Superior temporal gyrus (tissue), 1 donor: ENCODE measurements at regions not wholly inside any gene's neighbourhood (a gene's known extent, or its start where the extent isn't known, plus 50 kb on each side); places are given as distances from the start of the nearest gene placed in this dataset.
"Not testable (repeated sequence)": the region's sequence is repeated elsewhere in the genome, so short reads cannot be mapped to it uniquely, and the experiment has no call there.

ENCODE experiments used
- DNase-seq: peaks from one replicate; pipeline ENCODE4 v3.0.0-alpha.2; 2016; ENCODE audit errors: extremely low spot score

- no peak for DNase-seq
These were observed 141.0 kb downstream of the ADCYAP1 start for GRCh38 chr18:1045658-1046057.

GRCh38 chr18:1047406-1047805 is 142.7 kb downstream of the ADCYAP1 start:
- no peak for DNase-seq

DNA sequence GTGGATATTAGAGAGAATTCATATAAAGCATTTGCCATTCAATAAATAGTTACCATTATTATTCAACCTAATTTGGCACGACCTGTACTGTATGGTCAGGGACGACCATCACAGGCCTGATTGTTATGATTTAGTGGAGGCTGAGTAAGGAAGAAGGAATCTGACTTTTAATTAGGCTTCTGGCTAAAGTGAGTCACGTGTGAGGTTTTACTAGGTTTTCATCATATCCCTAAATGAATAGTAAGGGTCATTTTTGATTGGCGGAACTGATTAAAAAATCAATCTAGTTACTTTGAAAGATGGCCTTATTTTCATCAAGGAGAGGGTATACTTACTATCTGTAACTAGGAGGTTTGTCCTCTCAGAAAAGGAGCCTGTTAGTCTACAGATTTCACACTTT is 143.4 kb downstream of the ADCYAP1 start:
- no peak for DNase-seq

- no peak for DNase-seq
These were observed 144.5 kb downstream of the ADCYAP1 start for GRCh38 chr18:1049173-1049572.

GRCh38 chr18:1050012-1050657 is 145.5 kb downstream of the ADCYAP1 start:
- DNase-seq: no peak

GRCh38 chr18:1052301-1052700 is 147.6 kb downstream of the ADCYAP1 start:
- no peak for DNase-seq

DNA sequence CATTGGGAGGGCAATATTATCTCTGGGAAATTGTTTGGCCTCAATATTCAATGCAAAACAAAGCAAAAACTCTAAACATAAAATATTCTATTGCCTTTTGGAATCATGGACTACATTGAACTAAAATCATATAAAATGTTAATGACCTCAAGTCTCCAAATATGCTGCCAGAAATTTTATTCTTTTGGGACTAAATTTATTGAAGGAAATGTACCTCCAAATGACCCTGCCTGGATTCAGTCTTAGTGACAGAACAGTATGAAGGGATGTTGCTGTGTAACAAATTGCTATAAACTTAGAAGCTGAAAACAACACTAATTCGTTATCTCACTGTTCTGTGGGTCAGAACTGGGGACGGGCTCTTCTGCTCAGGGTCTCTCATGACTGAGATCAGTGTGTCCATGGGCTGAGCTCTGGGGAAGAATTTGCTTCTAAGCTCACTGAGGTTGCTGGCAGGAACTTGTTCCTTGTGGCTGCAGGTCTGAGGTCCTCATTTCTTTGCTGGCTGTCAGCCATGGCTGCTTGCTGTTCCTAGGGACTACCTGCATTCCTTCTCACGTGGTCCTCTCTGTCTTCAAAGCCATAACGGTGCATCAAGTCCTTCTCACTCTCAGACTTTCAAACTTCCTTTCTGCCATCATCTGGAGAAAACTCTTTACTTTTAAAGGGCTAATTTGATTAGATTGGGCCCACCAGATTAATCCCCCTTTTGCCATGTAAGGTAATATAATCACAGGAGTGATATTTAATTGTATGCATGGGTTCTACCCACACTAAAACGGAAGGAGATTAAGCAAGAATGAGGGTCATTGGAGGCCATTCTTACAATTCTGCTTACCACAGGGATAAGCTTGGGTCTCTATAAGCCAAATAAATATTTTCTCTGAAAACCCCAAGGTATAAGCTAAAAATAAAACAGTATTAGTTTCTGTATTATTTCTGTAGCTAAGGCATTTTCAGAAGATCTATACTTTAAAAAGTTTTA is 149.0 kb downstream of the ADCYAP1 start:
- no peak for DNase-seq

- DNase-seq: no peak
These were observed 151.7 kb downstream of the ADCYAP1 start for GRCh38 chr18:1056404-1056803.

GRCh38 chr18:1057367-1057766 is 152.7 kb downstream of the ADCYAP1 start:
- no peak for DNase-seq

GRCh38 chr18:1062588-1062987 is 157.9 kb downstream of the ADCYAP1 start:
- DNase-seq: no peak

- no peak for DNase-seq
These were observed 170.7 kb downstream of the ADCYAP1 start for GRCh38 chr18:1075322-1075721.

GRCh38 chr18:1075876-1076275 is 171.2 kb downstream of the ADCYAP1 start:
- no peak for DNase-seq

- no peak for DNase-seq
These were observed 173.6 kb downstream of the ADCYAP1 start for GRCh38 chr18:1078301-1078700.

DNA sequence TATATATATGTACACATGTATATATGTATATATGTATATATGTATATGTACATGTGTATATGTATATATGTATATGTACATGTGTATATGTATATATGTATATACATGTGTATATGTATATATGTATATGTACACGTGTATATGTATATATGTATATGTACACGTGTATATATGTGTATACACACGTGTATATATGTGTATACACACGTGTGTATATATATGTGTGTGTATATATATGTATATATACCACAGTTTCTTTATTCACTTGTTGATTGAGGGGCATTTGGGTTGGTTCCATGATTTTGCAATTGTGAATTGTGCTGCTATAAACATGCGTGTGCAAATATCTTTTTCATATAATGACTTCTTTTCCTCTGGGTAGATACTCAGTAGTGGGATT is 179.0 kb downstream of the ADCYAP1 start:
- DNase-seq: not testable (repeated sequence)

GRCh38 chr18:1090758-1091157 is 186.1 kb downstream of the ADCYAP1 start:
- no peak for DNase-seq

DNA sequence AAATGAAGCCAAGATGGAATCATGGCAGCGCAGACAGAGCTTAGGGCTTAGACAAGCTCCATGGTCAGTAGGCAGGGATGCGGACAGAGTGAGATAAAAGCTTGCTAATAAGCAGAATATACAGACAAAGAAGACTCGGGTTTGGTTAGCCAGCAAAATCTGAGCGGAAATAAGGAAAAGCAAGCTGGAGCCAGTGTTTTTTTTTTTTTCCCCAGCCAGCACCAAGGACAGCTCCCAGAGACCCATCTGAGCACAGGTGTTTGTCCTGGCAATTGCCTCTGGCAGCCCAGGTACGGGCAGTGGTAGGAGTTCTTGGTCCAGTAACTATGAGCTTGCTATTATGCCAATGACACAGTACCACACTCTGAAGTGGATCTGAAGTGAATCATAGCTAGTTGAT is 187.6 kb downstream of the ADCYAP1 start:
- DNase-seq: no peak

DNA sequence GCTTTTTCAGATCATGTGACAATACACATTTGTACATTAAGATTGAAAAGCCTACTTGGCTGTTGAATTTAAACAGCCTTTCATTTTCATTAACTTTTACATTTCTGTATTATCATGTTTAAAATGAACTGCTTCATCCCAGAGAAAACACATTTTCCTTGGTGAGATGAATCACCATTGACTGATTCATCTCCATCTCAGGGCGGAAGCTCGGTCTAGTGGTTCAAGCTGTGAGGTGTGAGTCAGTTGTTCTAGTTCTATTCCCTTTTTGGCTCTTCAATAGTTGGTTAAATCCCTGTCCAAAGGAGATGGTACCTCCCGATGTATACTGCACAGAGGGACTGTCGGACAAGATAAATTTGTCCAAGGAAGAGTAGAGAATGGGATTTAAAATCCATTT is 189.7 kb downstream of the ADCYAP1 start:
- peak; percentile 49 for DNase-seq

DNA sequence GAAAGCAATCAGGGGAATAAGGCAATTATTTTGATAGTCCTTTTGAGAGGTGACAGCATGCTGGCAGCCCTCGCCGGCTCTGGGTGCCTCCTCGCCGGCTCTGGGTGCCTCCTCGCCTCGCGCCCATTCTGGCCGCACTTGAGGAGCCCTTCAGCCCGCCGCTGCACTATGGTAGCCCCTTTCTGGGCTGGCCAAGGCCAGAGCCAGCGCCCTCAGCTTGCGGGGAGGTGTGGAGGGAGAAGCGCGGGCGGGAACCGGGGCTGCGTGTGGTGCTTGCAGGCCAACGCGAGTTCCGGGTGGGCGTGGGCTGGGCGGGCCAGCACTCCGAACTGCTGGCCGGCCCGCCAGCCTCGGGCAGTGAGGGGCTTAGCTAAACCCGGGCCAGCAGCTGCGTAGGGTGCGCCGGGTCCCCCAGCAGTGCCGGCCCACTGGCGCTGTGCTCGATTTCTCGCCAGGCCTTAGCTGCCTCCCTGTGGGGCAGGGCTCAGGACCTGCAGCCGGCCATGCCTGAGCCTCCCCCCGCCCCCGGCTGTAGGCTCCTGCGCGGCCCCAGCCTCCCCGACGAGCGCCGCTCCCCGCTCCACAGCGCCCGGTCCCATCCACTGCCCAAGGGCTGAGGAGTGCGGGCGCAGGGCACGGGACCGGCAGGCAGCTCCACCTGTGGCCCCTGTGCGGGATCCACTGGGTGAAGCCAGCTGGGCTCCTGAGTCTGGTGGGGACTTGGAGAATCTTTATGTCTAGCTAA is 193.5 kb downstream of the ADCYAP1 start:
- DNase-seq: not testable (repeated sequence)

DNA sequence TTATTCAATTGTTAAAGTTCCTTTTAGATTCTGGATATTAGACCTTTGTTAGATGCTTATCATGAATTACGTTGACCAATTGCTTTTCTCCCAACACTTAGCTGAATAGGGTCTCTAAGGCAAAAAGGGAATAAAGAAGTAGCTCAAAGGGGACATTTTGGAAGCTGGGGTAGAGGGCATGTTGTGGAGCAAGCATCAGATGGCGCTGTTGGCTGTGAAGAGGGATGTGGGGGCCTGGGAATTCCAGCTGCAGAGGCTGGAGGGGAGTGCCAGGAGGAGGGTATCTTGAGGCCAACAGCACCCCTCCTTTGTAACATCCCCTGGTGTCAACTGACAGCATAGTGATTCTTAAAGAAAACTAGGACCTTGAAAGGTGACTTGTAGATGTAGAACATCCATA is 198.2 kb downstream of the ADCYAP1 start:
- DNase-seq: no peak

GRCh38 chr18:1103537-1103936 is 198.9 kb downstream of the ADCYAP1 start:
- DNase-seq: no peak

DNA sequence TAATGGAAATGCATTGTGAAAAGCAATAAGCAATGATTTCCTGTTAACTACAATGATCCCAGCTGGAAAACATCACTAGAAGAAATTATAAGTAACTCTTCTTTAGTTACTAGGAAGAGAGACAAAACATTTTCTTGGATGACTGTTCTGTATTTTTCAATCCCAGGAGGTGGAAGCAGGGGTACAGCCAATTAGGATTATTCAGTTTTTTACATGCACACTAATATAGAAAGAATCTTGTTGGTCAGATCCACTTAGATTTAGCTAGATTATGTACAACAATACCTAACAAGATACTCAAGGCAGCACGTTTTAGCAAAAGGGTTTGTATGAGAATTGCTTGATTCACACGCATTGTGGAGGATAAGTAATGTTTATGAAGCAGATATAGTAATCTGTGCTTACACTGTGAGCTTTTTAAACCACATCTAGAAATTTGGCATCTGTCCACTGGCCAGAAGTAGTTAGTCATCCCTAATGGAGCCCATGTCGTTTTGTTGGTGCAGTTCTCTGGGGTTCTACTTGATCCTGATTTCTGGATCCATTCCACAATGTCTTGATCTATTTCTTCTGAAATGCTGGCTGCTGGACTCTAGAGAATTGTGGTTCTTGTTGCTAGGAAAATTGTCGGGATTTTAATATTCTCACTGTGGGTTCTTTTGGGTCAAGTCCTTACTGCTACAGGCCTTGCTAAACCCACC is 199.7 kb downstream of the ADCYAP1 start:
- DNase-seq: no peak

DNA sequence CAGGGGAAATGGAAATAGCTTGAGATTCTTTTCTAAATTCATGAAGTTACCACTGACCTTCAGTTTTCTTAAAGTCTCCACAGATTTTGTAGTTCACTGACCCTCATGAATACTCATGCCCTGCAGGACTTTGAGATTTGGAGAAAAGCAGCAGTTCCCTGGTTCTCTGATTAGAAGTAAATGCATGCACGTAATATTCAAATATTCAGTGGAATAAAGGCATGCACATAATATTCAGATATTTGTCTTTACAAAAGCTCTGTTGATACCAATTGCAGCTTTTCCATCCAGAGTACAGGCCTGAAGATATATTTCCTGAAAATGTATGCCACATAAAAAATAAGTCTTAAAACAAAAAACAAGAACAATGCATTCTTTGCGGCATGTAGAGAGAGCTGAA is 219.8 kb downstream of the ADCYAP1 start:
- no peak for DNase-seq
